Sciatic nerve (tissue), 2 donors: ENCODE measurements at regions not wholly inside any gene's neighbourhood (a gene's known extent, or its start where the extent isn't known, plus 50 kb on each side); places are given as distances from the start of the nearest gene placed in this dataset.

Experiments used
- ATAC-seq: fragments of 200-7000 bp; cut with Tn5 transposase; one replicate; pipeline ENCODE4 v1.9.1; 2020; ENCODE audit warnings: mild to moderate bottlenecking, moderate library complexity
- DNase-seq: peaks from one replicate; pipeline ENCODE4 v3.0.0-alpha.2; 2020; ENCODE audit warnings: low spot score
- intact Hi-C: fragments of 100-400 bp; cut with DNase I; formaldehyde crosslinking; loops from one replicate; pipeline ENCODE4 v1.14.2; 2022
- donor health status: DM: no; HTN: no; CAD: no.
- donor health status: DM: no; HTN: no; CAD: no.

- intact Hi-C loops = no loop called here
- ATAC-seq = no peak
Observed at GRCh38 chr10:131778842-131779241, 122.0 kb upstream of the PPP2R2D start.

GRCh38 chr10:131779661-131780394, 121.0 kb upstream of the PPP2R2D start:
- intact Hi-C loops = no loop called here
- ATAC-seq = no peak
- DNase-seq = peak; percentile 42

More at GRCh38 chr10:131778842-131779241, 122.0 kb upstream of the PPP2R2D start:
- DNase-seq = no peak

- intact Hi-C loops = no loop called here
- DNase-seq = peak; percentile 38
- ATAC-seq = no peak
Observed at GRCh38 chr10:131781076-131781475, 119.7 kb upstream of the PPP2R2D start.

GRCh38 chr10:131781791-131782190, 119.0 kb upstream of the PPP2R2D start:
- intact Hi-C loops = no loop called here
- ATAC-seq = no peak
- DNase-seq = no peak

- ATAC-seq (no peak), DNase-seq (no peak)
- intact Hi-C loops = no loop called here
Observed at GRCh38 chr10:131784363-131785120, 116.3 kb upstream of the PPP2R2D start.

GRCh38 chr10:131785121-131785460, 115.7 kb upstream of the PPP2R2D start:
- DNase-seq (no peak), ATAC-seq (no peak)
- intact Hi-C loops = no loop called here

- DNase-seq = no peak
- intact Hi-C loops = no loop called here
- ATAC-seq = no peak
Observed at GRCh38 chr10:131786756-131787605, 113.8 kb upstream of the PPP2R2D start.

- ATAC-seq (no peak), DNase-seq (no peak)
- intact Hi-C loops = no loop called here
Observed at GRCh38 chr10:131787961-131788360, 112.8 kb upstream of the PPP2R2D start.

GRCh38 chr10:131788386-131788785, 112.4 kb upstream of the PPP2R2D start:
- intact Hi-C loops = no loop called here
- DNase-seq = no peak
- ATAC-seq = no peak

GRCh38 chr10:131789516-131789915, 111.3 kb upstream of the PPP2R2D start:
- intact Hi-C loops = no loop called here

GRCh38 chr10:131790021-131790420, 110.8 kb upstream of the PPP2R2D start:
- ATAC-seq (no peak), DNase-seq (no peak)
- intact Hi-C loops = no loop called here

More at GRCh38 chr10:131789516-131789915, 111.3 kb upstream of the PPP2R2D start:
- DNase-seq (no peak), ATAC-seq (no peak)

GRCh38 chr10:131792011-131792651, 108.7 kb upstream of the PPP2R2D start:
- no peak for DNase-seq
- intact Hi-C loops = no loop called here
- ATAC-seq = no peak

GRCh38 chr10:131792809-131793208, 108.0 kb upstream of the PPP2R2D start:
- intact Hi-C loops = no loop called here
- DNase-seq (no peak), ATAC-seq (no peak)

- ATAC-seq (no peak), DNase-seq (no peak)
- intact Hi-C loops = no loop called here
Observed at GRCh38 chr10:131795761-131796160, 105.0 kb upstream of the PPP2R2D start.

GRCh38 chr10:131797626-131798025, 103.2 kb upstream of the PPP2R2D start:
- DNase-seq (no peak), ATAC-seq (no peak)
- intact Hi-C loops = no loop called here

GRCh38 chr10:131799429-131799828, 101.4 kb upstream of the PPP2R2D start:
- intact Hi-C loops = no loop called here
- ATAC-seq = no peak
- DNase-seq = no peak

- intact Hi-C loops = no loop called here
- DNase-seq = no peak
- ATAC-seq = no peak
Observed at GRCh38 chr10:131802156-131802915, 98.5 kb upstream of the PPP2R2D start.

- no peak for DNase-seq
- intact Hi-C loops = no loop called here
- ATAC-seq = no peak
Observed at GRCh38 chr10:131802996-131803395, 97.8 kb upstream of the PPP2R2D start.
